Activated B cell treated with CpG ODN at 0.5 μM for 24 hours (primary cell): ENCODE measurements at regions not wholly inside any gene's neighbourhood (a gene's known extent, or its start where the extent isn't known, plus 50 kb on each side); places are given as distances from the start of the nearest gene placed in this dataset.

ENCODE experiments used
- ATAC-seq: fragments of 200-7000 bp; cut with Tn5 transposase; one replicate; pipeline ENCODE4 v1.10.0; 2021; ENCODE audit warnings: low read depth, mild to moderate bottlenecking, moderate library complexity
- CTCF ChIA-PET: fragments of 350-600 bp; sonication (Branson Sonifier 250); formaldehyde crosslinking; loops from one replicate; lab custom pipeline; 2021; ENCODE audit warnings: antibody characterized with exemption; lab: Charles Lee
- POLR2A ChIA-PET: fragments of 350-600 bp; sonication (Branson Sonifier 250); formaldehyde crosslinking; loops from one replicate; lab custom pipeline; 2021; ENCODE audit warnings: antibody characterized with exemption; lab: Charles Lee
- DNase-seq: peaks from one replicate; pipeline ENCODE4 v3.0.0; 2022
- H3K27ac Mint-ChIP-seq: one replicate; pipeline ENCODE4 v1.8.0; 2020; ENCODE audit warnings: mixed read lengths
- H3K27me3 Mint-ChIP-seq: one replicate; pipeline ENCODE4 v1.8.0; 2021; ENCODE audit warnings: mixed read lengths
- H3K36me3 Mint-ChIP-seq: one replicate; pipeline ENCODE4 v1.8.0; 2021; ENCODE audit warnings: low read depth, mixed read lengths
- H3K4me1 Mint-ChIP-seq: one replicate; pipeline ENCODE4 v1.8.0; 2021; ENCODE audit warnings: mixed read lengths
- H3K4me3 Mint-ChIP-seq: one replicate; pipeline ENCODE4 v1.8.0; 2020; ENCODE audit warnings: mild to moderate bottlenecking, mixed read lengths
- H3K9me3 Mint-ChIP-seq: one replicate; pipeline ENCODE4 v1.8.0; 2020; ENCODE audit warnings: mixed read lengths
- CTCF ChIP-seq: fragments of 200-600 bp; IDR thresholded peaks from one replicate; pipeline ENCODE4 v1.8.0; 2022; ENCODE audit warnings: antibody characterized with exemption, mild to moderate bottlenecking
- intact Hi-C: fragments of 100-400 bp; cut with micrococcal nuclease; formaldehyde crosslinking; loops from one replicate; pipeline ENCODE4 v1.15.1; 2024

GRCh38 chr11:127362754-127363308 lies 362.3 kb upstream of the KIRREL3 start:
- ChIA-PET POLR2A (no interaction called here), CTCF (no interaction called here)
- no peak for TF ChIP-seq CTCF
- intact Hi-C loops = no loop called here
- ATAC-seq (no peak), DNase-seq (no peak)
- Mint-ChIP-seq H3K4me1 (no peaks in the 10 kb centered on the region), H3K36me3 (no peaks in the 10 kb centered on the region), H3K4me3 (no peak overlapping the region), H3K27me3 (no peaks in the 10 kb centered on the region), H3K27ac (no peak overlapping the region), H3K9me3 (no peaks in the 10 kb centered on the region)

DNA sequence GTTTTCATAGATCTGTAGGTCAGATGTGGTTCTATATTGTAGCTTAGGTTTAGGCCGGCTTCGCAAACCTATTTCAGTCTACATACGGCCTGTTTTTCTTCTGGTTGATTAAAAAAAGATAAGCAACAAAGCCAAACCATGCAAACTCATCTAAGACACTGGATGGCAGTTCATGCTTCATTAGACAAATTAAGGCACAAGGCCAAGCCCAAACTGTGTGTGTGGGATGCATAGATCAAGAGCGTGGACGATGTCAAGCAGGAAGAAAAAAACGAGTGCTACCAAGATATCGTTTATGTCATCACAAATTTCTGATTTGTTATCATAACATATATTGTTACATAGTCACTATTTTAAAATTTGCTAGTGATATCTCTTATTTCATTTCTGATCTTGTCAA lies 357.6 kb upstream of the KIRREL3 start:
- ATAC-seq (no peak), DNase-seq (no peak)
- Mint-ChIP-seq H3K4me3 (no peak overlapping the region), H3K4me1 (no peaks in the 10 kb centered on the region), H3K9me3 (no peaks in the 10 kb centered on the region), H3K27ac (no peak overlapping the region), H3K27me3 (no peaks in the 10 kb centered on the region), H3K36me3 (no peaks in the 10 kb centered on the region)
- intact Hi-C loops = no loop called here
- TF ChIP-seq CTCF = no peak
- CTCF ChIA-PET = no interaction called here
- POLR2A ChIA-PET = no interaction called here

GRCh38 chr11:127350476-127350875 lies 349.9 kb upstream of the KIRREL3 start:
- CTCF ChIA-PET = interaction anchor here (0.9 kb wide), 1 partner anchor 909 kb away, joined by 3 read pairs; no protein-coding TSS in a partner anchor
- H3K4me1 Mint-ChIP-seq = no peaks in the 10 kb centered on the region
- TF ChIP-seq CTCF = no peak
- POLR2A ChIA-PET = no interaction called here
- DNase-seq (no peak), ATAC-seq (no peak)
- intact Hi-C loops = no loop called here
- peaks cover under 1% of the 10 kb centered on the region for H3K27me3 Mint-ChIP-seq
- no peaks in the 10 kb centered on the region for H3K36me3 Mint-ChIP-seq
- peaks cover 6% of the 10 kb centered on the region for H3K9me3 Mint-ChIP-seq
- no peak overlapping the region for H3K27ac Mint-ChIP-seq
- no peak overlapping the region for H3K4me3 Mint-ChIP-seq

DNA sequence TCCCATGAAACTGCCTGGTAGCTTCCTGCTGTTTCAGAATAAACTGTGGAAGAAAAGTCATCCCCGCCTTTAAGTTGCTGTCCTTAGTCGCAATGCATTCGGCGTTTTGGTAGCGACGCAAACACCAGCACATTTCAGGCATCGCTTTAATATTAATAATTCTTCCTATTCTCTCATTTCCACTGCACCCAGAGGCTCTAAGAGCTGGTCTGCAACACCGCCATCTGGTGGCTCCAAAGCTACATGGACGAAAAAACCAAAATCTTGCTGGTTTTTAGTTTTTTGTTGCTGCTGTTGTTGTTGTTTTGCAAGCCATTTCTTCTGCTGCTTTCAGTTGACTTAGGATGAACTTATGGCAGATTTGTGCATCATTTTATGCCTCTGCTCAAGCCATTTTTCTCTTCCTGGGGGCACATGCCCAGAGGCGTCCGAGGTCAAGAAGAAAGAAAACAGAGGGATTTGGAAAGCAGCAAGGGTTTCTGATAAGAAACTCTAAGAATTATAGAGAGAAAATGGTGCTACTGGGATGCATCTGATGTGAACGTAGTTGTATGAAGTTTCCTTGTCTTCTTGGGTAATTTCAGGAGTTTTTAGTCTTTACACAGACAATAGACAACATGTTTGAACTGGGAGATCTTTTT lies 345.4 kb upstream of the KIRREL3 start:
- TF ChIP-seq CTCF = no peak

GRCh38 chr11:127340438-127340837 lies 339.9 kb upstream of the KIRREL3 start:
- no peak for TF ChIP-seq CTCF
- peaks cover 1% of the 10 kb centered on the region for H3K27me3 Mint-ChIP-seq
- DNase-seq = no peak
- peaks cover 2% of the 10 kb centered on the region for H3K9me3 Mint-ChIP-seq
- H3K4me1 Mint-ChIP-seq = no peaks in the 10 kb centered on the region
- ChIA-PET POLR2A (no interaction called here), CTCF (no interaction called here)
- intact Hi-C loops = loop anchor here (10.0 kb wide), 1 partner anchor 1416 kb away; no protein-coding TSS in a partner anchor
- no peak overlapping the region for H3K4me3 Mint-ChIP-seq
- H3K36me3 Mint-ChIP-seq = no peaks in the 10 kb centered on the region
- H3K27ac Mint-ChIP-seq = no peak overlapping the region
- ATAC-seq = no peak

More for the DNA sequence above, 345.4 kb upstream of the KIRREL3 start:
- intact Hi-C loops = loop anchor here (1.0 to 10.0 kb wide), 2 partner anchors 906 to 1421 kb away; no protein-coding TSS in a partner anchor
- DNase-seq = no peak
- Mint-ChIP-seq H3K36me3 (no peaks in the 10 kb centered on the region), H3K9me3 (peaks cover 6% of the 10 kb centered on the region), H3K4me1 (no peaks in the 10 kb centered on the region), H3K27me3 (peaks cover 2% of the 10 kb centered on the region), H3K27ac (no peak overlapping the region), H3K4me3 (no peak overlapping the region)
- POLR2A ChIA-PET = no interaction called here
- ATAC-seq = no peak
- CTCF ChIA-PET = interaction anchor here (1.2 to 2.0 kb wide), 2 partner anchors 902 to 905 kb away, joined by 3 to 22 read pairs; no protein-coding TSS in a partner anchor
